SK-N-SH treated with all-trans-retinoic acid at 6 μM for 48 hours (cell line): ENCODE measurements at regions not wholly inside any gene's neighbourhood (a gene's known extent, or its start where the extent isn't known, plus 50 kb on each side); places are given as distances from the start of the nearest gene placed in this dataset.

Source experiments
- ARNTL ChIP-seq: fragments of 450-650 bp; formaldehyde crosslinking; IDR thresholded peaks from 2 replicates; pipeline ENCODE4 v1.5.0; 2020; ENCODE audit warnings: low read depth, mild to moderate bottlenecking, moderate library complexity, borderline replicate concordance
- CREB5 ChIP-seq: fragments of 250-450 bp; sonication (Bioruptor Pico); IDR thresholded peaks from 2 replicates; pipeline ENCODE4 v1.5.1; 2020; ENCODE audit warnings: low read depth, mild to moderate bottlenecking, moderate library complexity
- CSDC2 ChIP-seq: fragments of 250-450 bp; sonication (Bioruptor Pico); IDR thresholded peaks from 2 replicates; pipeline ENCODE4 v1.5.0; 2020; ENCODE audit warnings: mild to moderate bottlenecking, moderate library complexity
- GLIS3 ChIP-seq: fragments of 250-450 bp; sonication (Bioruptor Pico); IDR thresholded peaks from 2 replicates; pipeline ENCODE4 v1.5.0; 2020; ENCODE audit warnings: mild to moderate bottlenecking, moderate library complexity
- OSR1 ChIP-seq: fragments of 250-450 bp; sonication (Bioruptor Pico); IDR thresholded peaks from 2 replicates; pipeline ENCODE4 v1.8.0; 2022; ENCODE audit warnings: moderate library complexity, mild to moderate bottlenecking, inconsistent platforms
- POU6F1 ChIP-seq: fragments of 250-450 bp; sonication (Bioruptor Pico); IDR thresholded peaks from 2 replicates; pipeline ENCODE4 v1.8.0; 2021; ENCODE audit warnings: low read depth, mild to moderate bottlenecking, moderate library complexity, borderline replicate concordance
- RARB ChIP-seq: fragments of 250-450 bp; sonication (Bioruptor Pico); IDR thresholded peaks from 2 replicates; pipeline ENCODE4 v1.8.0; 2021; ENCODE audit warnings: mild to moderate bottlenecking, moderate library complexity
- SNAI2 ChIP-seq: fragments of 250-450 bp; sonication (Bioruptor Pico); IDR thresholded peaks from 2 replicates; pipeline ENCODE4 v1.5.0; 2020; ENCODE audit warnings: mild to moderate bottlenecking, moderate library complexity
- TCF4 ChIP-seq: fragments of 250-450 bp; sonication (Bioruptor Pico); IDR thresholded peaks from 2 replicates; pipeline ENCODE4 v1.8.0; 2021; ENCODE audit warnings: mild to moderate bottlenecking, moderate library complexity, borderline replicate concordance
- ZFP3 ChIP-seq: fragments of 250-450 bp; sonication (Bioruptor Pico); IDR thresholded peaks from 2 replicates; pipeline ENCODE4 v1.5.0; 2020; ENCODE audit warnings: mild to moderate bottlenecking, moderate library complexity
- ZNF565 ChIP-seq: fragments of 450-650 bp; formaldehyde crosslinking; conservative IDR thresholded peaks from 2 replicates; pipeline ENCODE4 v1.5.0; 2020; ENCODE audit warnings: low read depth, mild to moderate bottlenecking, moderate library complexity
- TF ChIP-seq, protein P1 (sequence below): fragments of 250-450 bp; sonication (Bioruptor Pico); IDR thresholded peaks from 2 replicates; pipeline ENCODE4 v1.8.0; 2020; ENCODE audit warnings: mild to moderate bottlenecking, moderate library complexity, borderline replicate concordance
- TF ChIP-seq, protein P2 (sequence below): fragments of 250-450 bp; sonication (Bioruptor Pico); IDR thresholded peaks from 2 replicates; pipeline ENCODE4 v1.5.0; 2020; ENCODE audit warnings: mild to moderate bottlenecking, moderate library complexity

DNA sequence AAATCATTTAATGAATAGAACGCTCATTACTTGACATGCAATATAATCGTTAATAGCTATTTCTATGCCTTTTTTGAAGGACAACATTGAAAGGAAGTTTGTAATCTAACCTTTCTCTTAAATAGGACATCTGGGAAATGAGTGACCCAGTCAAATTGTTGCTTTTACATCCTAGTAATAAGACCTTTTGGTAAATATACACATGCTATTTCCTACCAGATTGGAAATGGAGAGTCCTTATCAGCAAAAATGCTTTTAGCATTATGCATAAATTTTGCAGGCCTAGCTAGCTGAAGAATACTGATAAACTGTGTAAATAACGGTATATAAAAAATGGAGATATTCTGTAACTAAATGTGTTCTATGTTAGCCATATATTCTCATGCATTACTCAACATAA lies 567.3 kb upstream of the DSEL start:
- TF ChIP-seq, protein P1, sequence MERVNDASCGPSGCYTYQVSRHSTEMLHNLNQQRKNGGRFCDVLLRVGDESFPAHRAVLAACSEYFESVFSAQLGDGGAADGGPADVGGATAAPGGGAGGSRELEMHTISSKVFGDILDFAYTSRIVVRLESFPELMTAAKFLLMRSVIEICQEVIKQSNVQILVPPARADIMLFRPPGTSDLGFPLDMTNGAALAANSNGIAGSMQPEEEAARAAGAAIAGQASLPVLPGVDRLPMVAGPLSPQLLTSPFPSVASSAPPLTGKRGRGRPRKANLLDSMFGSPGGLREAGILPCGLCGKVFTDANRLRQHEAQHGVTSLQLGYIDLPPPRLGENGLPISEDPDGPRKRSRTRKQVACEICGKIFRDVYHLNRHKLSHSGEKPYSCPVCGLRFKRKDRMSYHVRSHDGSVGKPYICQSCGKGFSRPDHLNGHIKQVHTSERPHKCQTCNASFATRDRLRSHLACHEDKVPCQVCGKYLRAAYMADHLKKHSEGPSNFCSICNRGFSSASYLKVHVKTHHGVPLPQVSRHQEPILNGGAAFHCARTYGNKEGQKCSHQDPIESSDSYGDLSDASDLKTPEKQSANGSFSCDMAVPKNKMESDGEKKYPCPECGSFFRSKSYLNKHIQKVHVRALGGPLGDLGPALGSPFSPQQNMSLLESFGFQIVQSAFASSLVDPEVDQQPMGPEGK (CRISPR knock-in tag) = no peak
- TF ChIP-seq OSR1 = no peak
- no peak for TF ChIP-seq TCF4
- TF ChIP-seq ARNTL (CRISPR knock-in tag) = no peak
- TF ChIP-seq SNAI2 (CRISPR knock-in tag) = no peak
- no peak for TF ChIP-seq ZNF565 (CRISPR knock-in tag)
- TF ChIP-seq, protein P2, sequence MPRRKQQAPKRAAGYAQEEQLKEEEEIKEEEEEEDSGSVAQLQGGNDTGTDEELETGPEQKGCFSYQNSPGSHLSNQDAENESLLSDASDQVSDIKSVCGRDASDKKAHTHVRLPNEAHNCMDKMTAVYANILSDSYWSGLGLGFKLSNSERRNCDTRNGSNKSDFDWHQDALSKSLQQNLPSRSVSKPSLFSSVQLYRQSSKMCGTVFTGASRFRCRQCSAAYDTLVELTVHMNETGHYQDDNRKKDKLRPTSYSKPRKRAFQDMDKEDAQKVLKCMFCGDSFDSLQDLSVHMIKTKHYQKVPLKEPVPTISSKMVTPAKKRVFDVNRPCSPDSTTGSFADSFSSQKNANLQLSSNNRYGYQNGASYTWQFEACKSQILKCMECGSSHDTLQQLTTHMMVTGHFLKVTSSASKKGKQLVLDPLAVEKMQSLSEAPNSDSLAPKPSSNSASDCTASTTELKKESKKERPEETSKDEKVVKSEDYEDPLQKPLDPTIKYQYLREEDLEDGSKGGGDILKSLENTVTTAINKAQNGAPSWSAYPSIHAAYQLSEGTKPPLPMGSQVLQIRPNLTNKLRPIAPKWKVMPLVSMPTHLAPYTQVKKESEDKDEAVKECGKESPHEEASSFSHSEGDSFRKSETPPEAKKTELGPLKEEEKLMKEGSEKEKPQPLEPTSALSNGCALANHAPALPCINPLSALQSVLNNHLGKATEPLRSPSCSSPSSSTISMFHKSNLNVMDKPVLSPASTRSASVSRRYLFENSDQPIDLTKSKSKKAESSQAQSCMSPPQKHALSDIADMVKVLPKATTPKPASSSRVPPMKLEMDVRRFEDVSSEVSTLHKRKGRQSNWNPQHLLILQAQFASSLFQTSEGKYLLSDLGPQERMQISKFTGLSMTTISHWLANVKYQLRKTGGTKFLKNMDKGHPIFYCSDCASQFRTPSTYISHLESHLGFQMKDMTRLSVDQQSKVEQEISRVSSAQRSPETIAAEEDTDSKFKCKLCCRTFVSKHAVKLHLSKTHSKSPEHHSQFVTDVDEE (CRISPR knock-in tag) = no peak
- TF ChIP-seq ZFP3 (CRISPR knock-in tag) = no peak
- no peak for TF ChIP-seq CSDC2 (CRISPR knock-in tag)
- TF ChIP-seq RARB (CRISPR knock-in tag) = no peak
- TF ChIP-seq POU6F1 (CRISPR knock-in tag) = no peak
- no peak for TF ChIP-seq GLIS3
- no peak for TF ChIP-seq CREB5 (CRISPR knock-in tag)
